ENCODE measurements at regions not wholly inside any gene's neighbourhood (a gene's known extent, or its start where the extent isn't known, plus 50 kb on each side); places are given as distances from the start of the nearest gene placed in this dataset.
"Not testable (repeated sequence)": the region's sequence is repeated elsewhere in the genome, so short reads cannot be mapped to it uniquely, and the experiment has no call there.

GRCh38 chr2:184993746-184994145, 395.4 kb downstream of the ZNF804A start:
- no peak for DNase-seq (ENCODE audit: low spot score)

- no peak for DNase-seq (ENCODE audit: low spot score)
These were observed 408.2 kb downstream of the ZNF804A start for GRCh38 chr2:185006481-185006880.

GRCh38 chr2:185012643-185013042, 414.3 kb downstream of the ZNF804A start:
- no peak for DNase-seq (ENCODE audit: low spot score)

- no peak for DNase-seq (ENCODE audit: low spot score)
These were observed 415.7 kb downstream of the ZNF804A start for GRCh38 chr2:185014076-185014475.

GRCh38 chr2:185025891-185026290, 427.6 kb downstream of the ZNF804A start:
- not testable (repeated sequence) for DNase-seq (ENCODE audit: low spot score)

GRCh38 chr2:185035906-185036305, 437.6 kb downstream of the ZNF804A start:
- DNase-seq (ENCODE audit: low spot score) = no peak

- no peak for DNase-seq (ENCODE audit: low spot score)
These were observed 446.1 kb downstream of the ZNF804A start for GRCh38 chr2:185044323-185044874.

- no peak for DNase-seq (ENCODE audit: low spot score)
These were observed 452.5 kb downstream of the ZNF804A start for GRCh38 chr2:185050804-185051203.

GRCh38 chr2:185063761-185064160, 465.4 kb downstream of the ZNF804A start:
- DNase-seq (ENCODE audit: low spot score) = no peak

GRCh38 chr2:185066128-185066527, 467.8 kb downstream of the ZNF804A start:
- DNase-seq (ENCODE audit: low spot score) = no peak

- DNase-seq (ENCODE audit: low spot score) = no peak
These were observed 470.8 kb downstream of the ZNF804A start for GRCh38 chr2:185069107-185069506.

GRCh38 chr2:185074156-185074555, 475.8 kb downstream of the ZNF804A start:
- no peak for DNase-seq (ENCODE audit: low spot score)

GRCh38 chr2:185082749-185083148, 484.4 kb downstream of the ZNF804A start:
- no peak for DNase-seq (ENCODE audit: low spot score)

- no peak for DNase-seq (ENCODE audit: low spot score)
These were observed 510.3 kb downstream of the ZNF804A start for GRCh38 chr2:185108588-185108987.

- DNase-seq (ENCODE audit: low spot score) = no peak
These were observed 529.1 kb downstream of the ZNF804A start for GRCh38 chr2:185127412-185127811.

- no peak for DNase-seq (ENCODE audit: low spot score)
These were observed 530.0 kb downstream of the ZNF804A start for GRCh38 chr2:185128346-185128745.

GRCh38 chr2:185128996-185129395, 530.7 kb downstream of the ZNF804A start:
- no peak for DNase-seq (ENCODE audit: low spot score)

GRCh38 chr2:185130685-185131084, 532.4 kb downstream of the ZNF804A start:
- no peak for DNase-seq (ENCODE audit: low spot score)

- DNase-seq (ENCODE audit: low spot score) = no peak
These were observed 534.2 kb downstream of the ZNF804A start for GRCh38 chr2:185132501-185133041.

- DNase-seq (ENCODE audit: low spot score) = no peak
These were observed 539.4 kb downstream of the ZNF804A start for GRCh38 chr2:185137700-185138099.

- DNase-seq (ENCODE audit: low spot score) = no peak
These were observed 544.3 kb downstream of the ZNF804A start for GRCh38 chr2:185142677-185143076.

- DNase-seq (ENCODE audit: low spot score) = peak; percentile 14
These were observed 546.0 kb downstream of the ZNF804A start for GRCh38 chr2:185144159-185144919.

GRCh38 chr2:185145316-185146121, 547.2 kb downstream of the ZNF804A start:
- DNase-seq (ENCODE audit: low spot score) = no peak

Data from iPS-NIHi11 (cell line).